Mesothelial cell of epicardium (in vitro differentiated cells): ENCODE measurements at regions not wholly inside any gene's neighbourhood (a gene's known extent, or its start where the extent isn't known, plus 50 kb on each side); places are given as distances from the start of the nearest gene placed in this dataset.

Experiments used
- DNase-seq, 2 experiments: peaks; one replicate each; pipeline ENCODE4 v3.0.0; 2021; ENCODE audit warnings: low spot score in 2 of 2; ENCODE audit not compliant: unreplicated experiment in 2 of 2
- H3K27ac Mint-ChIP-seq: 2 replicates; pipeline ENCODE4 v1.8.0; 2021; ENCODE audit warnings: mixed read lengths
- H3K27me3 Mint-ChIP-seq: 2 replicates; pipeline ENCODE4 v1.8.0; 2021; ENCODE audit warnings: low read depth, mixed read lengths
- H3K36me3 Mint-ChIP-seq: 2 replicates; pipeline ENCODE4 v1.8.0; 2021; ENCODE audit warnings: mixed read lengths
- H3K4me1 Mint-ChIP-seq: 2 replicates; pipeline ENCODE4 v1.8.0; 2021; ENCODE audit warnings: mixed read lengths
- H3K4me3 Mint-ChIP-seq: 2 replicates; pipeline ENCODE4 v1.8.0; 2021; ENCODE audit warnings: mild to moderate bottlenecking, moderate library complexity, mixed read lengths
- H3K9me3 Mint-ChIP-seq: 2 replicates; pipeline ENCODE4 v1.8.0; 2021; ENCODE audit warnings: mixed read lengths
- CTCF ChIP-seq: fragments of 200-600 bp; sonication (generic); IDR thresholded peaks from one replicate; pipeline ENCODE4 v1.5.0; 2021; ENCODE audit warnings: antibody characterized with exemption; ENCODE audit not compliant: unreplicated experiment

- H3K4me3 Mint-ChIP-seq: no peak overlapping the region
- TF ChIP-seq CTCF: no peak
- no peak overlapping the region for H3K27ac Mint-ChIP-seq
- no peaks in the 10 kb centered on the region for H3K27me3 Mint-ChIP-seq
- DNase-seq: no peak
- no peaks in the 10 kb centered on the region for H3K4me1 Mint-ChIP-seq
- H3K9me3 Mint-ChIP-seq: no peaks in the 10 kb centered on the region
- H3K36me3 Mint-ChIP-seq: no peaks in the 10 kb centered on the region
Measured at GRCh38 chr5:88404405-88404804, 135.8 kb upstream of the TMEM161B start.

GRCh38 chr5:88401686-88402085 is 133.0 kb upstream of the TMEM161B start:
- no peak for DNase-seq
- Mint-ChIP-seq H3K36me3 (no peaks in the 10 kb centered on the region), H3K27me3 (peaks cover 3% of the 10 kb centered on the region), H3K4me3 (no peak overlapping the region), H3K9me3 (no peaks in the 10 kb centered on the region), H3K27ac (no peak overlapping the region), H3K4me1 (peaks cover 11% of the 10 kb centered on the region)
- TF ChIP-seq CTCF: no peak

GRCh38 chr5:88401228-88401627 is 132.6 kb upstream of the TMEM161B start:
- Mint-ChIP-seq H3K4me3 (no peak overlapping the region), H3K27me3 (peaks cover 3% of the 10 kb centered on the region), H3K4me1 (peaks cover 11% of the 10 kb centered on the region), H3K9me3 (no peaks in the 10 kb centered on the region), H3K36me3 (no peaks in the 10 kb centered on the region), H3K27ac (no peak overlapping the region)
- DNase-seq: no peak
- no peak for TF ChIP-seq CTCF

- Mint-ChIP-seq H3K36me3 (no peaks in the 10 kb centered on the region), H3K4me1 (peaks cover 11% of the 10 kb centered on the region)
- TF ChIP-seq CTCF: no peak
Measured at GRCh38 chr5:88399561-88399960, 130.9 kb upstream of the TMEM161B start.

GRCh38 chr5:88398316-88398715 is 129.7 kb upstream of the TMEM161B start:
- Mint-ChIP-seq H3K27ac (no peak overlapping the region), H3K4me3 (peak overlapping the region; percentile 23), H3K27me3 (peaks cover 11% of the 10 kb centered on the region), H3K36me3 (no peaks in the 10 kb centered on the region), H3K4me1 (peaks cover 11% of the 10 kb centered on the region), H3K9me3 (no peaks in the 10 kb centered on the region)
- no peak for DNase-seq
- no peak for TF ChIP-seq CTCF

More at GRCh38 chr5:88399561-88399960, 130.9 kb upstream of the TMEM161B start:
- H3K27me3 Mint-ChIP-seq: peaks cover 11% of the 10 kb centered on the region
- no peak overlapping the region for H3K27ac Mint-ChIP-seq
- no peak for DNase-seq
- no peak overlapping the region for H3K4me3 Mint-ChIP-seq
- no peaks in the 10 kb centered on the region for H3K9me3 Mint-ChIP-seq

- no peaks in the 10 kb centered on the region for H3K9me3 Mint-ChIP-seq
- peaks cover 11% of the 10 kb centered on the region for H3K4me1 Mint-ChIP-seq
- DNase-seq: no peak
- H3K36me3 Mint-ChIP-seq: no peaks in the 10 kb centered on the region
- H3K4me3 Mint-ChIP-seq: no peak overlapping the region
- no peak overlapping the region for H3K27ac Mint-ChIP-seq
- TF ChIP-seq CTCF: no peak
- H3K27me3 Mint-ChIP-seq: peaks cover 11% of the 10 kb centered on the region
Measured at GRCh38 chr5:88396751-88397281, 128.2 kb upstream of the TMEM161B start.
